Activated CD4-positive, alpha-beta T cell treated with anti-CD3 and anti-CD28 coated beads for 36 hours (primary cell): ENCODE measurements at regions not wholly inside any gene's neighbourhood (a gene's known extent, or its start where the extent isn't known, plus 50 kb on each side); places are given as distances from the start of the nearest gene placed in this dataset.
"Not testable (repeated sequence)": the region's sequence is repeated elsewhere in the genome, so short reads cannot be mapped to it uniquely, and the experiment has no call there.

Experiments
- ATAC-seq: fragments of 200-7000 bp; cut with Tn5 transposase; one replicate; pipeline ENCODE4 v1.10.0; 2021; ENCODE audit warnings: mild to moderate bottlenecking, moderate library complexity
- CTCF ChIA-PET: fragments of 350-600 bp; sonication (Branson Sonifier 250); formaldehyde crosslinking; loops from one replicate; lab custom pipeline; 2021; ENCODE audit warnings: antibody characterized with exemption; lab: Charles Lee
- POLR2A ChIA-PET: fragments of 350-600 bp; sonication (Branson Sonifier 250); formaldehyde crosslinking; loops from one replicate; lab custom pipeline; 2021; ENCODE audit warnings: antibody characterized with exemption, inconsistent platforms; lab: Charles Lee
- DNase-seq: peaks from one replicate; pipeline ENCODE4 v3.0.0-alpha.2; 2020
- H3K27ac Mint-ChIP-seq: one replicate; pipeline ENCODE4 v1.8.0; 2021; ENCODE audit warnings: mixed read lengths
- H3K27me3 Mint-ChIP-seq: one replicate; pipeline ENCODE4 v1.8.0; 2021; ENCODE audit warnings: mixed read lengths
- H3K36me3 Mint-ChIP-seq: one replicate; pipeline ENCODE4 v1.8.0; 2021; ENCODE audit warnings: low read depth, mixed read lengths
- H3K4me1 Mint-ChIP-seq: one replicate; pipeline ENCODE4 v1.8.0; 2021; ENCODE audit warnings: mixed read lengths
- H3K4me3 Mint-ChIP-seq: one replicate; pipeline ENCODE4 v1.8.0; 2021; ENCODE audit warnings: mild to moderate bottlenecking, moderate library complexity, mixed read lengths
- H3K9me3 Mint-ChIP-seq: one replicate; pipeline ENCODE4 v1.8.0; 2021; ENCODE audit warnings: low read depth, mixed read lengths
- intact Hi-C, 2 experiments: fragments of 100-400 bp; cut with DNase I in 1 of 2; cut with micrococcal nuclease in 1 of 2; formaldehyde crosslinking; loops; one replicate each; pipeline versions ENCODE4 v1.14.2 to v1.15.1; 2022 to 2024; cut with DNase I, micrococcal nuclease

DNA sequence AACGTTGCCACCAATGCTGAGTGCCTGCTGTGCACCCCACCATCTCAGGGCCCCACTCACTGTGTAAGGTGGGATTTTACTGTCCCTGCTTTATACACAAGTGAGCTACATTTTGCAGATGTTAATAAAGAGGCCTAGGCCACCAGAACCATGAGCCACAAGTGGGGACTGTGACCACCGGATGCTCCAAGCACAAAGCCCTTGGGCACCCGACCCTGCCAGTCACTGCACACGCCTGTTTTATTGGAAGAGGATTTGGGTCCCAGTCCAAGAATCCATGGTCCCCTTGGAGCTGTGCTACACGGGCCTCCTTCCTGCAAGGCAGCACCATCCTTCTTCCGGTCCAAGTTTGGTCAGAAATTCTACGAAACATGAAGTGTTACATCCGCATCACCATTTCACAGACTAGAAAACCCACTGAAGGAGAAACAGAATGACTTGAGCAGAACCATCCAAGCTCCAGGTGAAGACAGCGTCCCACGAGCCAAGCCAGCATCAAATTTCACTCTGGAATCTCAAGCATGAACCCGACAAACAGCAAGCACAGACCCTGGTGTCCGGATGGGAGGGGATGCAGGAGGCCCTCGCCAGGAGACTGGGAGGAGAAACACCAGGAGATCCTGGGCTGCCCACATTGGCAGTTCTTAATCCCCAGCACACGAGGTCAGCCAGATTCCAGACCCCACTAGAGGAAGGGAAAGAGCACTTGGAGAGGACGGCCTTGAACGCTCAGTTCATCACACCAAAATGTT is 226.9 kb downstream of the DLL1 start:
- Mint-ChIP-seq H3K4me1 (no peaks in the 10 kb centered on the region), H3K9me3 (no peaks in the 10 kb centered on the region), H3K4me3 (no peak overlapping the region), H3K36me3 (no peaks in the 10 kb centered on the region), H3K27ac (no peak overlapping the region), H3K27me3 (peaks cover 2% of the 10 kb centered on the region)
- CTCF ChIA-PET: no interaction called here
- DNase-seq (no peak), ATAC-seq (no peak)
- intact Hi-C loops: no loop called here
- POLR2A ChIA-PET: no interaction called here

DNA sequence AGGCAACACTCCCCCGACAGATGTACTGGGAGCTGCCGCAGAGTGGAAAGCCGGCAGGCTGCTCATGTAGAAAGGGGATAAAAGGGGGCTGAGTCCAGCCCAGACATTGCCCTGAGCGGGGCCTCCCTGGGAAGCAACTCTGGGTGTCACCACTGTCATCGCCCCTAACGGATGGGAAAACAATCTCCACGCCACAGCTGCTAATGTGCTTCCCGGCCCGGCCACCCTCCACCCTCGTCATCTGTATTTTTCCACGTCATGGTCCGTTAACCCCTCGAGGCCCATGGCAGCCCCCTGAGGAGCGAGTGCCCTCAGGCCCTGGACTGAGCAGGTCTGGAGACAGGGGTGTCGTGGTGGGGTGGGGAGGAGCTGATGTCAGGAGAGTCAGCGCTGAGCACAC is 227.4 kb downstream of the DLL1 start:
- intact Hi-C loops: no loop called here
- Mint-ChIP-seq H3K27me3 (peaks cover 2% of the 10 kb centered on the region), H3K9me3 (no peaks in the 10 kb centered on the region), H3K4me1 (no peaks in the 10 kb centered on the region), H3K36me3 (no peaks in the 10 kb centered on the region), H3K27ac (no peak overlapping the region), H3K4me3 (no peak overlapping the region)
- DNase-seq (no peak), ATAC-seq (no peak)
- ChIA-PET POLR2A (no interaction called here), CTCF (no interaction called here)

DNA sequence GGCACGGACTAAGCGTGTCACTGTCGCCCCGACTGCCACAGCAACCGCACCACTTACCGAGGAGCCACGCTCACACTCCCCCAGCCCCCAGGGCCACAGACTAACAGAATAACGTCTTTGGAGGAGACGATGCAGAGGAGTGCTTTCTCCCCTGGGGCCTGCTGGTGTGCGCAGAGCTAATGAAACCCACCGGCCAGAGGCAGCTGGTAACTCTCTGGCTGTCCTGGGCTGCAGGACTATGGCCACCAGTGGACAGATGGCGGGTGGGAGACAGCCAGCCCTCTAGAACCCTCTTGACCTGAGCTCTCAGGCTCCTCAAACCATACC is 228.0 kb downstream of the DLL1 start:
- no peaks in the 10 kb centered on the region for H3K36me3 Mint-ChIP-seq
- H3K27me3 Mint-ChIP-seq: peaks cover 2% of the 10 kb centered on the region
- no peaks in the 10 kb centered on the region for H3K9me3 Mint-ChIP-seq
- intact Hi-C loops: no loop called here
- H3K4me1 Mint-ChIP-seq: no peaks in the 10 kb centered on the region
- H3K4me3 Mint-ChIP-seq: no peak overlapping the region
- POLR2A ChIA-PET: no interaction called here
- ATAC-seq: no peak
- H3K27ac Mint-ChIP-seq: no peak overlapping the region
- no peak for DNase-seq
- CTCF ChIA-PET: no interaction called here

DNA sequence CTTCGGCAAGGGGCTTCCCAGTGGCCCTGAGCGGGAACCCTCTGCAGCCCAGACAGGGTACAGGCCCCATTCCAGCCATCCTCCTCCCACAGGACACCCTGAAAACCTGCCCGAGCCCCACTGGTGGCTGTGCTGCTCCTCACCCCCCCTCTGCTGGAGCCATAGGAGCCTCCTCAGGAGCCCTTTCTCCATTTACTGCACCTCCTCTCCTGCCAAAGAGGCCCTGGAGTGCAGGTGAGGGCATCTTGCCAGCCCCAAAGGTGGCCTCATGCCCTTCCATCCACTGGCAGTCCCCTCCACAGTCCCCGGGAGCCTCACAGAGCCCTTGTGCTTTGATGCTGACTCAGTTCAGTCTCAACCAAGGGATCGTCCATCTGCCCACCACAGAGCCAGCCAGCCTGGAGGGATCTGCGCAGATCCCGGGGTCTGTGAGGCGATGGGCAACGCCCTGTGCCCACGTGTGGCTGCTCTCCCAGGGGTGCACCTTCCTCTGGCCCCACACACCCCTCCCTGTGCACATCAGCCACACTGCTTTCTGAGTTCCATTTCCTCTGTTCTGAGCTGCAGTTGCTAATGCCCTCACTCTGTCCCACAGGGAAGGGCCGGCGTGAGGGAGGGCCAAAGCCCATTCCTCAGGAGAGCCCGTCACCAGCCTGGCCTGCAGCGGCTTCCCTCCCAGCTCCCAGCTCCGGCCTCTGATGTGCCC is 228.5 kb downstream of the DLL1 start:
- Mint-ChIP-seq H3K27ac (no peak overlapping the region), H3K36me3 (no peaks in the 10 kb centered on the region), H3K4me3 (no peak overlapping the region), H3K9me3 (no peaks in the 10 kb centered on the region), H3K27me3 (peaks cover under 1% of the 10 kb centered on the region), H3K4me1 (no peaks in the 10 kb centered on the region)
- intact Hi-C loops: no loop called here
- no peak for ATAC-seq
- no peak for DNase-seq
- CTCF ChIA-PET: no interaction called here
- POLR2A ChIA-PET: no interaction called here

DNA sequence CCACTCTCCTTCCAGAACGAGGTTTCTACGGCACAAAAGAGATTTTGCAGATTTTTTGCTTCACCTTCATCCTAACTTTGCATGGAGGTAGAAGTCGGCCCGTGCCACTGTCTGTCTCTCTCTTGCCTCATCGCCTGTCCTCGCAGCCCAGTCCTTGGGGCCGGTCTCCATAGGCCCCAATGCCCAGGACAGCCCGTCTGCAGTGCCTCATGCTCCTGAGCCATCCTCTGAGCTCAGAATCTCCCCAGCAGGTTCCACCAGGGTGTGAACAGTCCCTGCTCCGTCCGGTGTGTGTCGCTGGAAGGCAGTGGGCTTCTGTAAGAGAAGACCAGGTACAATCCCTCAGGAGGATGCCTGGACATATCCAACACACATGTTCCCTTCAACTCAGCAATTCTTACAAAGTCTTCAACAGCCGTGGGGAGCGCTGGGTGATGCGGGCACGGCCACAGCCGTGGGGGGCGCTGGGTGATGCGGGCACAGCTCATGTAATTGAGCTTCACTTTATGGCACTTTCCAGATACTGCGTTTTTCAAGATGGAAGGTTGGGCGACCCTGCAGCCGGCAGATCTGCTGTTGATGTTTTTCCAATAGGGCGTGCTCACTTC is 231.9 kb downstream of the DLL1 start:
- no peaks in the 10 kb centered on the region for H3K27me3 Mint-ChIP-seq

DNA sequence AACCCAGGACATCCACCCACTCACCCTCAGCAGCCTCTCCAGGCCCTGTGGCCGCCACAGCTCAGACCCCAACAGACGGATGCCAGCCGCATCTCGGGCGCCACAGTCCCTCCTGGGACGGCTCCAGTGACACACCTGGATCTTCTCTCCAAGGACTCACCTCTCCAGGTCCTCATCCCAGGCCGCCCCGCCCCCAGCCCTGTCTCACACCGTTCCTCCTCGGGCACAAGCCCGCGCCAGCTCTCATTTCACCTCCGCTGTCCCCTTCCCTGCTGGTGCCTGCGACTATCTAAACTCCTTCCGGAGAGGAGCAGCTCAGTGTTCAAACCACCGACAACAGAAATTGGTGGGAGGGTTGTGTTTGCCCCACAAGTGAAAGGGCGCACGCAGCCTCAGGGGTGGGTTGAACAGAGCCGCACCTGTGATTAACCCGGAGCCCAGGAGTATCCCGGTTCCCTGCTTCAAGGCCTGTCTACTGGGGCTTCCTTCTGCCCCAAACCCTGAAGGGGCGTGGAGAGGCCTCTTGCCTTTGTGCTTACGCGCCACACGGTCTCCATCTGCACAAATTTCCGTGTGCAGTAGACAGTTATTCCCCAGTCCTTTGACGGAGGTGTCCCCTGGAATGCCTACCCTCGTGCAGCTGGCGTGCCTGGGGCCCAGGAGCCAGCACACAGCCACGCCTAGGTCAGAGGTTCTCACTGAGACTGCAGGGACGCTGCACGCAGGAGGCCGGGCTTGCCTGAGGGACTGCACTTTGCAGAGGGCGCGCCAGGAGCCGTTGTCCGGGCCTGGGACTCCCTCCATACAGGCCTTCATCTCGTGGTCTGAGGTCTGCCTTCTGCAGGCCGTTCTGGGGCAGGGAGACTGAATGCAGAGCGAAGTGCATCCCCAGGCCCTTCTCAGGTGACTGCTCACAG is 232.7 kb downstream of the DLL1 start:
- ChIA-PET POLR2A (no interaction called here), CTCF (interaction anchor here (0.5 kb wide), 1 partner anchor 53 kb away, joined by 3 read pairs; no protein-coding TSS in a partner anchor)
- H3K9me3 Mint-ChIP-seq: no peaks in the 10 kb centered on the region
- intact Hi-C loops: no loop called here
- no peak for DNase-seq
- no peaks in the 10 kb centered on the region for H3K27me3 Mint-ChIP-seq
- H3K4me1 Mint-ChIP-seq: no peaks in the 10 kb centered on the region
- no peak for ATAC-seq
- no peak overlapping the region for H3K27ac Mint-ChIP-seq
- H3K36me3 Mint-ChIP-seq: no peaks in the 10 kb centered on the region
- no peak overlapping the region for H3K4me3 Mint-ChIP-seq

More for the DNA sequence above, 231.9 kb downstream of the DLL1 start:
- ChIA-PET CTCF (no interaction called here), POLR2A (no interaction called here)
- H3K27ac Mint-ChIP-seq: no peak overlapping the region
- ATAC-seq (no peak), DNase-seq (no peak)
- no peak overlapping the region for H3K4me3 Mint-ChIP-seq
- H3K36me3 Mint-ChIP-seq: no peaks in the 10 kb centered on the region
- no peaks in the 10 kb centered on the region for H3K4me1 Mint-ChIP-seq
- intact Hi-C loops: no loop called here
- H3K9me3 Mint-ChIP-seq: no peaks in the 10 kb centered on the region

DNA sequence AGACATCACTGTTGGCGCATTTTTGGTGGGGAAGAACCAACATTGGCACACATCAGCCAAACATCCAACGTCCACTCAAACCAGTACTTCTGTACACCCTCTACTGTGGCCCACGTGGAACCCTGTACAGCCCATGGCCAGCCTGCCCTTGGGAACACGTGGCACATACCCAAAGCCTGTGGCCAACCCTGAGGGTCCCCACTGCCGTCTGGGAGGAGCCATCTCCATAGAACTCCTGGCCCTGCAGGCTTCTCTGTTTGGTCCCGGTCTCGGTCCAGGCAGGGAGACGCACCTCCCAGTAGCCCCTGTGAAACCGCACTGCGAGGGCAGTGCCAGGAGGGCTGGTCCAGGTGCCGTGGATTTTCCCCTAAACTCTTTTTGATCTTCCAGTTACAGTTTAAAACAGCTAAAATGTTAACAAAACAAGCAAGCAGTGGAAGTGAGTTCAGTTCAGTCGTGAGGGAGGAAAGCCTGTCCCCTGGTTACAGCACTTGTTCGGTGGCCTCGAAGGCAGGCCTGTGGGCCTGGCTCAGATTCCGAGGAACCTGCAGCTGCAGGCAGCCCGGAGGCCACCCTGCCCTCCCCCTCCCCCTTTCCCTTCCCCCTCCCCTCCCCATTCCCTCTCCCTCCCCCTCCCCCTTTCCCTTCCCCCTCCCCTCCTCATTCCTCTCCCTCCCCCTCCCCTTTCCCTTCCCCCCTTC is 233.7 kb downstream of the DLL1 start:
- H3K27me3 Mint-ChIP-seq: no peaks in the 10 kb centered on the region
- intact Hi-C loops: no loop called here
- ChIA-PET POLR2A (no interaction called here), CTCF (no interaction called here)
- no peak for ATAC-seq
- H3K4me3 Mint-ChIP-seq: no peak overlapping the region
- no peaks in the 10 kb centered on the region for H3K36me3 Mint-ChIP-seq
- DNase-seq: no peak
- H3K9me3 Mint-ChIP-seq: no peaks in the 10 kb centered on the region
- H3K4me1 Mint-ChIP-seq: no peaks in the 10 kb centered on the region
- no peak overlapping the region for H3K27ac Mint-ChIP-seq

DNA sequence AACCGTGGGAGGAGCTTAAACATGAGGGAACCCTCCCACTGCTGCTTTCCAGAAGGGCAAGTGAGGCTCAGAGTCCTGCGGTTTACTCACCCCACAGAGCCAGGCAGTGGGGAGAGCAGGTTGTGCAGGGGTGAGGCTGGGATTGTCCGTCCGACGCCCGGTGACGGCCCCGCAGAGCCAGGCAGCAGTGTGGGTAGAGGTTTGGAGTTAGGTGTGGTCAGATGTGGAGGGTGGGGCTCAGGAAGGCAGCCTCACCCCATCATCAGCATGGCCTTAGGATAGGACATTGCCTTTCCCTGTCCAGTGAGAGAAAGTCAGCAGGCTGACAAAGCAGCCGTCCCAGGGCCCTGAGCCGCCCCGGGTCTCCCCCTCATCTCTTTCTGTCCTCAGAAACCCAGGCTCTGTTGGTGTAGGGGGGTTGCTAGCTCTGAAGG is 234.6 kb downstream of the DLL1 start:
- no peak overlapping the region for H3K27ac Mint-ChIP-seq
- ATAC-seq (no peak), DNase-seq (no peak)
- H3K27me3 Mint-ChIP-seq: no peaks in the 10 kb centered on the region
- no peak overlapping the region for H3K4me3 Mint-ChIP-seq
- intact Hi-C loops: no loop called here
- CTCF ChIA-PET: no interaction called here
- POLR2A ChIA-PET: no interaction called here
- no peaks in the 10 kb centered on the region for H3K36me3 Mint-ChIP-seq
- H3K4me1 Mint-ChIP-seq: no peaks in the 10 kb centered on the region
- no peaks in the 10 kb centered on the region for H3K9me3 Mint-ChIP-seq

DNA sequence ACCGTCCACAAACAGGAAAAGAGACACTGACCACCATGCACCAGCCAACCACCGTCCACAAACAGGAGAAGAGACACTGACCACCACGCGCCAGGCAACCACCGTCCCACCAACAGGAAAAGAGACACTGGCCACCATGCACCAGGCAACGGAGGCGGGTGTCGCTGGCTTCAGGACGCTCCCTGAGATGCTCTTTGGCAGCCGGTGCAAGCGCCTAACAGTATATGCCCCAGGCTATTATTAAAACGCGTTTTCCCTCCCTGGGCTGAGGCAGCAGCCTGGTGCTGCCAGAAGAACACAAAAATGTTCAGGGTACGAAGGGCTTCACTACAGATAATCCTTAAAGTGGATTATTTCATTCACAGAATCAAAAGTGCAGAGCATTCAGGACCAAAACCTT is 235.1 kb downstream of the DLL1 start:
- H3K36me3 Mint-ChIP-seq, intact Hi-C loops, H3K9me3 Mint-ChIP-seq, H3K27me3 Mint-ChIP-seq, CTCF ChIA-PET, H3K27ac Mint-ChIP-seq, ATAC-seq, POLR2A ChIA-PET, DNase-seq, H3K4me1 Mint-ChIP-seq, H3K4me3 Mint-ChIP-seq: not testable (repeated sequence)

DNA sequence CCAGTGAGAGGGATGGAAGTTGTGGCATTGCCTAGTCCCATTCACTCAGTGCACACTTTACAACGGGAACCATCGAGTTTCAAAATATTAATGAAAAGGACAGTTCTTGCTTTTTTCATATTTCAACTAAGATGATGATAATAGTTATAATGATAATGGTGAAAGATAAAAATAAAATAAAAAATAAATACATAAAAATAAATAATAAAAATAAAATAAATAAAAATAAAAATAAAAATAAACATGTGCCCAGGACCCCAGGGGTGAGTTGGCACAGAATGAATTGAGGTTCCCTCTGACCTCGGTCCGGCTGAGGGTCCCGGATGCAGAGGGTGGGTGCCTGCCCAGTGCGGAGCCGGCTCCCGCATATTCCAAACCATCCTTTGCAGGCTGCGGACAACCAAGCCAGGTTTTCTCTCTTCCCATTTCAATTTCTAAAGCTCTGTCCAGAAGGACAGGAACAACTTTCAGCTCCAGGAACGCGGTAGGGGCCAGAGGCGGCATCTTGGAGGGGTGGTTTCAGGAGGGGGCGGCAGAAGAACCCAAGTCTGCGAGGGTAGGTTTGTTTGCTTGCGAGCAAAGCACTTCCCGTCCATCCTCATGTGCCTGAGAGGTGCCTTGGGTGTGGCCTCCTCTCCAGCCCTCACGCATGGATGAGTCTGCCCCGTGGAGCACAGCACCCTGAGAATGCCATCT is 236.8 kb downstream of the DLL1 start:
- no peak for ATAC-seq
- H3K27me3 Mint-ChIP-seq: peaks cover 2% of the 10 kb centered on the region
- no peaks in the 10 kb centered on the region for H3K9me3 Mint-ChIP-seq
- H3K27ac Mint-ChIP-seq: no peak overlapping the region
- intact Hi-C loops: no loop called here
- H3K36me3 Mint-ChIP-seq: no peaks in the 10 kb centered on the region
- H3K4me3 Mint-ChIP-seq: no peak overlapping the region
- CTCF ChIA-PET: no interaction called here
- POLR2A ChIA-PET: no interaction called here
- H3K4me1 Mint-ChIP-seq: no peaks in the 10 kb centered on the region
- no peak for DNase-seq
